C4-2B (cell line): ENCODE measurements at regions not wholly inside any gene's neighbourhood (a gene's known extent, or its start where the extent isn't known, plus 50 kb on each side); places are given as distances from the start of the nearest gene placed in this dataset.

Experiments used
- CTCF ChIP-seq: fragments of 450-650 bp; conservative IDR thresholded peaks from 2 replicates; pipeline ENCODE4 v1.5.1; 2017; ENCODE audit warnings: mild to moderate bottlenecking
- ZFX ChIP-seq: fragments of 450-650 bp; IDR thresholded peaks from 2 replicates; pipeline ENCODE4 v1.6.1; 2017

GRCh38 chr14:82379291-82379690, 845.6 kb upstream of the SEL1L start:
- no peak for TF ChIP-seq CTCF
- no peak for TF ChIP-seq ZFX
